Nephron (organoid): ENCODE measurements at regions not wholly inside any gene's neighbourhood (a gene's known extent, or its start where the extent isn't known, plus 50 kb on each side); places are given as distances from the start of the nearest gene placed in this dataset.

Source experiments
- H3K27ac Mint-ChIP-seq, 3 experiments: 2 replicates each; pipeline ENCODE4 v1.8.0; 2020; ENCODE audit warnings: mixed read lengths in 3 of 3, mild to moderate bottlenecking in 2 of 3, moderate library complexity in 1 of 3
- H3K27me3 Mint-ChIP-seq: 2 replicates; pipeline ENCODE4 v1.8.0; 2021; ENCODE audit warnings: low read depth, mild to moderate bottlenecking, moderate library complexity, mixed read lengths
- H3K36me3 Mint-ChIP-seq: 2 replicates; pipeline ENCODE4 v1.8.0; 2020; ENCODE audit warnings: low read depth, mixed read lengths
- H3K4me1 Mint-ChIP-seq: 2 replicates; pipeline ENCODE4 v1.8.0; 2020; ENCODE audit warnings: mixed read lengths
- H3K4me3 Mint-ChIP-seq, 3 experiments: 2 replicates each; pipeline ENCODE4 v1.8.0; 2020; ENCODE audit warnings: mild to moderate bottlenecking in 3 of 3, mixed read lengths in 3 of 3, moderate library complexity in 2 of 3
- H3K9me3 Mint-ChIP-seq: 2 replicates; pipeline ENCODE4 v1.8.0; 2020; ENCODE audit warnings: mixed read lengths
- CTCF ChIP-seq, 3 experiments: fragments of 200-600 bp; sonication (generic); IDR thresholded peaks; one replicate each; pipeline ENCODE4 v1.5.0; 2021; ENCODE audit warnings: antibody characterized with exemption in 3 of 3; ENCODE audit not compliant: unreplicated experiment in 3 of 3

GRCh38 chr6:44561060-44561623, 173.6 kb downstream of the CDC5L start:
- no peak overlapping the region for H3K27ac Mint-ChIP-seq
- peaks cover 3% of the 10 kb centered on the region for H3K36me3 Mint-ChIP-seq
- no peaks in the 10 kb centered on the region for H3K9me3 Mint-ChIP-seq
- peaks cover 88% of the 10 kb centered on the region for H3K27me3 Mint-ChIP-seq
- peak overlapping the region; percentile 34 to 71 (median 44) for H3K4me3 Mint-ChIP-seq
- H3K4me1 Mint-ChIP-seq = peaks cover 54% of the 10 kb centered on the region
- TF ChIP-seq CTCF (IDR thresholded peaks at IDR 0.05; ENCODE audit: unreplicated experiment in 3 of 3) = no peak

GRCh38 chr6:44561832-44562665, 174.5 kb downstream of the CDC5L start:
- H3K27ac Mint-ChIP-seq = no peak overlapping the region
- H3K4me1 Mint-ChIP-seq = peaks cover 51% of the 10 kb centered on the region
- H3K27me3 Mint-ChIP-seq = peaks cover 86% of the 10 kb centered on the region
- peak overlapping the region; percentile 19 to 75 (median 60) for H3K4me3 Mint-ChIP-seq
- TF ChIP-seq CTCF (IDR thresholded peaks at IDR 0.05; ENCODE audit: unreplicated experiment in 3 of 3) = no peak
- no peaks in the 10 kb centered on the region for H3K9me3 Mint-ChIP-seq
- H3K36me3 Mint-ChIP-seq = peaks cover 3% of the 10 kb centered on the region

- H3K27ac Mint-ChIP-seq = no peak overlapping the region
- peaks cover 41% of the 10 kb centered on the region for H3K4me1 Mint-ChIP-seq
- no peaks in the 10 kb centered on the region for H3K36me3 Mint-ChIP-seq
- no peak for TF ChIP-seq CTCF (IDR thresholded peaks at IDR 0.05; ENCODE audit: unreplicated experiment in 3 of 3)
- H3K4me3 Mint-ChIP-seq = peak overlapping the region in 1 of 3 experiments; percentile 16
- H3K9me3 Mint-ChIP-seq = no peaks in the 10 kb centered on the region
- peaks cover 83% of the 10 kb centered on the region for H3K27me3 Mint-ChIP-seq
Measured at GRCh38 chr6:44563397-44563796, 175.9 kb downstream of the CDC5L start.

GRCh38 chr6:44564906-44565524, 177.5 kb downstream of the CDC5L start:
- no peak for TF ChIP-seq CTCF (IDR thresholded peaks at IDR 0.05; ENCODE audit: unreplicated experiment in 3 of 3)
- H3K4me3 Mint-ChIP-seq = no peak overlapping the region
- peaks cover 33% of the 10 kb centered on the region for H3K4me1 Mint-ChIP-seq
- H3K27me3 Mint-ChIP-seq = peaks cover 81% of the 10 kb centered on the region
- no peak overlapping the region for H3K27ac Mint-ChIP-seq
- no peaks in the 10 kb centered on the region for H3K9me3 Mint-ChIP-seq
- H3K36me3 Mint-ChIP-seq = no peaks in the 10 kb centered on the region

GRCh38 chr6:44567406-44567805, 179.9 kb downstream of the CDC5L start:
- TF ChIP-seq CTCF (IDR thresholded peaks at IDR 0.05; ENCODE audit: unreplicated experiment in 3 of 3) = no peak
- H3K27me3 Mint-ChIP-seq = peaks cover 77% of the 10 kb centered on the region
- peaks cover 4% of the 10 kb centered on the region for H3K9me3 Mint-ChIP-seq
- H3K4me1 Mint-ChIP-seq = peaks cover 14% of the 10 kb centered on the region
- no peak overlapping the region for H3K27ac Mint-ChIP-seq
- no peaks in the 10 kb centered on the region for H3K36me3 Mint-ChIP-seq
- no peak overlapping the region for H3K4me3 Mint-ChIP-seq
